GM12878 (cell line): ENCODE measurements at regions not wholly inside any gene's neighbourhood (a gene's known extent, or its start where the extent isn't known, plus 50 kb on each side); places are given as distances from the start of the nearest gene placed in this dataset.

Source experiments
- ATAC-seq: fragments of 200-7000 bp; cut with Tn5 transposase; 3 replicates; pipeline ENCODE4 v1.9.1; 2020; ENCODE audit warnings: mild to moderate bottlenecking, moderate library complexity
- BruUV-seq: library from RNA; stranded (reverse); fragments of 400-500 nt; replicated peaks from 2 replicates; lab custom pipeline; 2021; lab: Mats Ljungman, UMichigan
- CTCF ChIA-PET: fragments of 300-600 bp; sonication (Branson Sonifier 250); formaldehyde crosslinking; extraction: SDS; loops from one replicate; lab custom pipeline; 2021; ENCODE audit warnings: inconsistent platforms; lab: Yijun Ruan, JAX
- POLR2A ChIA-PET: fragments of 350-600 bp; formaldehyde crosslinking; extraction: SDS; loops from one replicate; lab custom pipeline; 2021; ENCODE audit warnings: inconsistent platforms; lab: Charles Lee
- RAD21 ChIA-PET: fragments of 300-600 bp; sonication (Branson Sonifier 250); formaldehyde crosslinking; loops from one replicate; lab custom pipeline; 2023; ENCODE audit warnings: antibody characterized with exemption; ENCODE audit not compliant: unreplicated experiment; lab: Charles Lee
- SMC1A ChIA-PET: fragments of 300-600 bp; sonication (Branson Sonifier 250); formaldehyde crosslinking; loops from one replicate; lab custom pipeline; 2023; ENCODE audit not compliant: unreplicated experiment, uncharacterized antibody; lab: Charles Lee
- DNase-seq: peaks from one replicate; pipeline ENCODE4 v3.0.0-alpha.2; 2011; ENCODE audit warnings: low read depth, low spot score
- FAIRE-seq: peaks from 3 replicates; lab custom pipeline; 2011; peaks lifted over from hg19 to GRCh38; lab: Jason Lieb, UNC
- H2AFZ ChIP-seq: 2 replicates; pipeline ENCODE4 v1.6.0; 2011; ENCODE audit warnings: low read depth, low read length, control low read depth; ENCODE audit not compliant: control insufficient read depth
- H3K27ac ChIP-seq: 2 replicates; pipeline ENCODE4 v1.5.1; 2011; ENCODE audit warnings: control low read depth; ENCODE audit not compliant: control insufficient read depth, insufficient read depth
- H3K27me3 ChIP-seq, 2 experiments: replicated peaks in 1 of 2; 2 replicates each; pipeline versions ENCODE4 v1.6.0 to v1.6.1; 2011; ENCODE audit warnings: low read length in 1 of 2; ENCODE audit not compliant: control insufficient read depth in 2 of 2, insufficient read depth in 2 of 2
- H3K36me3 ChIP-seq, 2 experiments: 2 replicates each; pipeline ENCODE4 v1.5.1; 2011; ENCODE audit warnings: low read length in 1 of 2; ENCODE audit not compliant: control insufficient read depth in 2 of 2, insufficient read depth in 2 of 2
- H3K4me1 ChIP-seq: 2 replicates; pipeline ENCODE4 v1.6.1; 2011; ENCODE audit warnings: mild to moderate bottlenecking, low read length, moderate library complexity, mixed read lengths; ENCODE audit not compliant: control insufficient read depth, insufficient read depth
- H3K4me2 ChIP-seq: 2 replicates; pipeline ENCODE4 v1.6.0; 2011; ENCODE audit warnings: control low read depth; ENCODE audit not compliant: control insufficient read depth, insufficient read depth
- H3K4me3 ChIP-seq: fragments of 200-600 bp; sonication (generic); 2 replicates; pipeline ENCODE4 v1.5.1; 2016
- H3K79me2 ChIP-seq: 2 replicates; pipeline ENCODE4 v1.6.0; 2011; ENCODE audit warnings: low read length; ENCODE audit not compliant: control insufficient read depth, insufficient read depth
- H3K9ac ChIP-seq: 2 replicates; pipeline ENCODE4 v1.8.0; 2011; ENCODE audit warnings: low read length, control low read depth, mixed read lengths; ENCODE audit not compliant: control insufficient read depth, insufficient read depth
- H3K9me3 ChIP-seq: replicated peaks from 3 replicates; pipeline ENCODE4 v1.5.1; 2011; ENCODE audit warnings: mild to moderate bottlenecking, low read length; ENCODE audit not compliant: control insufficient read depth, insufficient read depth
- H4K20me1 ChIP-seq: 2 replicates; pipeline ENCODE4 v1.6.0; 2011; ENCODE audit not compliant: control insufficient read depth, insufficient read depth
- ASH2L ChIP-seq: fragments of 300-600, 200-600 bp; sonication (generic); IDR thresholded peaks from 2 replicates; pipeline ENCODE4 v1.6.1; 2017; ENCODE audit warnings: low read depth, mild to moderate bottlenecking, borderline replicate concordance
- CBX5 ChIP-seq: sonication (generic); IDR thresholded peaks from 2 replicates; pipeline ENCODE4 v1.6.1; 2016; ENCODE audit warnings: low read depth, moderate library complexity, mild to moderate bottlenecking, inconsistent platforms
- CREM ChIP-seq: IDR thresholded peaks from 2 replicates; pipeline ENCODE4 v1.6.1; 2014; ENCODE audit warnings: antibody characterized with exemption, low read depth
- EED ChIP-seq: sonication (generic); IDR thresholded peaks from 2 replicates; pipeline ENCODE4 v1.6.1; 2016; ENCODE audit warnings: antibody characterized with exemption, low read depth
- ETV6 ChIP-seq, 2 experiments: fragments of 450-650 bp in 1 of 2; IDR thresholded peaks in 1 of 2; conservative IDR thresholded peaks in 1 of 2; 2 replicates each; pipeline ENCODE4 v1.6.1; 2014; ENCODE audit warnings: antibody characterized with exemption in 1 of 2, borderline replicate concordance in 1 of 2, low read depth in 1 of 2, mild to moderate bottlenecking in 1 of 2, moderate library complexity in 1 of 2
- HCFC1 ChIP-seq: fragments of 150-350 bp; IDR thresholded peaks from 2 replicates; pipeline ENCODE4 v1.6.1; 2014; ENCODE audit warnings: low read length
- HDGF ChIP-seq: fragments of 450-650 bp; IDR thresholded peaks from 2 replicates; pipeline ENCODE4 v1.6.1; 2016; ENCODE audit warnings: antibody characterized with exemption
- HSF1 ChIP-seq: fragments of 150-350 bp; IDR thresholded peaks from 2 replicates; pipeline ENCODE4 v1.6.1; 2014; ENCODE audit warnings: mild to moderate bottlenecking, low read depth, low read length
- IKZF1 ChIP-seq: fragments of 450-650 bp; conservative IDR thresholded peaks from 2 replicates; pipeline ENCODE4 v1.6.1; 2017; ENCODE audit warnings: antibody characterized with exemption, mild to moderate bottlenecking
- IKZF2 ChIP-seq, 2 experiments: fragments of 450-650 bp; IDR thresholded peaks; 2 replicates each; pipeline ENCODE4 v1.6.1; 2017; ENCODE audit warnings: mild to moderate bottlenecking in 2 of 2, moderate library complexity in 2 of 2
- JUNB ChIP-seq: IDR thresholded peaks from 2 replicates; pipeline ENCODE4 v1.6.1; 2016; ENCODE audit warnings: antibody characterized with exemption, mild to moderate bottlenecking
- MTA3 ChIP-seq: IDR thresholded peaks from 2 replicates; pipeline ENCODE4 v1.6.1; 2012; ENCODE audit warnings: low read length, inconsistent platforms, borderline replicate concordance
- NBN ChIP-seq: fragments of 450-650 bp; IDR thresholded peaks from 2 replicates; pipeline ENCODE4 v1.6.1; 2016
- POU2F2 ChIP-seq: IDR thresholded peaks from 3 replicates; pipeline ENCODE4 v1.6.1; 2011; ENCODE audit warnings: low read depth, mild to moderate bottlenecking, low read length, borderline replicate concordance
- PRDM15 ChIP-seq: fragments of 450-650 bp; formaldehyde crosslinking; IDR thresholded peaks from 2 replicates; pipeline ENCODE4 v1.4.0; 2020; ENCODE audit warnings: mild to moderate bottlenecking, moderate library complexity
- RAD51 ChIP-seq: fragments of 450-650 bp; IDR thresholded peaks from 2 replicates; pipeline ENCODE4 v1.6.1; 2016; ENCODE audit warnings: moderate library complexity, mild to moderate bottlenecking, inconsistent platforms
- RUNX3 ChIP-seq: IDR thresholded peaks from 2 replicates; pipeline ENCODE4 v1.6.1; 2012; ENCODE audit warnings: low read length, inconsistent platforms
- SUZ12 ChIP-seq: fragments of 200-600 bp; sonication (generic); IDR thresholded peaks from one replicate; pipeline ENCODE4 v1.6.1; 2018; ENCODE audit warnings: antibody characterized with exemption, mild to moderate bottlenecking; ENCODE audit not compliant: unreplicated experiment
- TARDBP ChIP-seq: IDR thresholded peaks from 2 replicates; pipeline ENCODE4 v1.6.1; 2016; ENCODE audit warnings: borderline replicate concordance
- TBL1XR1 ChIP-seq: IDR thresholded peaks from 2 replicates; pipeline ENCODE4 v1.6.1; 2012; ENCODE audit warnings: low read depth, low read length, improper control_type of control experiment
- ZNF207 ChIP-seq: fragments of 450-650 bp; IDR thresholded peaks from 2 replicates; pipeline ENCODE4 v1.6.1; 2014; ENCODE audit warnings: antibody characterized with exemption, mild to moderate bottlenecking, borderline replicate concordance
- ZNF274 ChIP-seq: IDR thresholded peaks from one replicate; pipeline ENCODE4 v1.8.0; 2011; ENCODE audit not compliant: insufficient read length, insufficient read depth
- ZNF384 ChIP-seq: IDR thresholded peaks from 2 replicates; pipeline ENCODE4 v1.6.1; 2012; ENCODE audit warnings: low read depth, mild to moderate bottlenecking, low read length, improper control_type of control experiment, borderline replicate concordance
- WGBS: methylation state at CpG from one replicate; pipeline ENCODE4 v1.1.6; 2016; ENCODE audit warnings: low lambda C conversion rate; ENCODE audit not compliant: insufficient replicate concordance, insufficient coverage; ENCODE audit errors: missing lambda C conversion rate; 5-methylcytosine and 5-hydroxymethylcytosine counted together
- in situ Hi-C: fragments of 300-500 bp; cut with MboI; formaldehyde crosslinking; loops from 9 replicates; pipeline ENCODE4 v1.14.3; 2018; ENCODE audit warnings: mixed read lengths
- intact Hi-C: fragments of 100-400 bp; cut with micrococcal nuclease; formaldehyde crosslinking; loops from one replicate; pipeline ENCODE4 v1.14.2; 2022; ENCODE audit not compliant: unreplicated experiment

- Histone ChIP-seq H3K27ac (0 out of 2 replicates have a peak overlapping the region, but pooled peaks have one; percentile 39), H3K36me3 (no peaks in the 10 kb centered on the region), H3K4me3 (peak overlapping the region; percentile 19; the same call in 1 of the 2 replicates), H3K79me2 (no peaks in the 10 kb centered on the region), H3K4me2 (0 out of 2 replicates have a peak overlapping the region, but pooled peaks have one; percentile 33), H3K4me1 (peaks cover 30% of the 10 kb centered on the region), H2AFZ (no peak overlapping the region), H3K27me3 (no peaks in the 10 kb centered on the region), H3K9ac (no peak overlapping the region), H3K9me3 (no peaks in the 10 kb centered on the region), H4K20me1 (no peaks in the 10 kb centered on the region)
- 33% methylated on average over 3 of the region's 3 CpGs for WGBS
- no TSS peak for BruUV-seq
- SMC1A ChIA-PET, result interaction anchor here (0.7 to 2.2 kb wide), 9 partner anchors 10 to 151 kb away, joined by 3 to 11 read pairs (median 5); no protein-coding TSS in a partner anchor
- in situ Hi-C loops (no loop called here), intact Hi-C loops (loop anchor here (2.0 kb wide), 1 partner anchor 44 kb away; no protein-coding TSS in a partner anchor)
- RAD21 ChIA-PET, result interaction anchor here (0.9 to 2.6 kb wide), 6 partner anchors 10 to 132 kb away, joined by 3 to 14 read pairs (median 5); no protein-coding TSS in a partner anchor
- CTCF ChIA-PET, result interaction anchor here (0.6 to 4.5 kb wide), 13 partner anchors 10 to 151 kb away, joined by 3 to 24 read pairs (median 6); no protein-coding TSS in a partner anchor
- FAIRE-seq (no peak), DNase-seq (no peak), ATAC-seq (peak; percentile 56)
- POLR2A ChIA-PET, result interaction anchor here (0.6 to 1.0 kb wide), 3 partner anchors 11 to 107 kb away, joined by 3 to 4 read pairs (median 3); no protein-coding TSS in a partner anchor
- TF ChIP-seq HDGF (no peak), TBL1XR1 (no peak), ETV6 (conservative IDR thresholded peaks at IDR 0.05 in 1 of 2, IDR thresholded peaks at IDR 0.05 in 1 of 2; ENCODE audit: borderline replicate concordance in 1 of 2, low read depth in 1 of 2) (0 out of 4 replicates have a peak, but pooled peaks of 1 of the 2 experiments have one; percentile 14), SUZ12 (no peak), MTA3 (no peak), ZNF384 (no peak), HCFC1 (no peak), PRDM15 (CRISPR knock-in tag) (no peak), ASH2L (no peak), RUNX3 (peak; percentile 53), EED (peak; percentile 90), CBX5 (no peak), ZNF207 (no peak), IKZF1 (peak; percentile 73), HSF1 (no peak), TARDBP (no peak), JUNB (peak; percentile 68), ZNF274 (no peak), CREM (0 out of 2 replicates have a peak, but pooled peaks have one; percentile 15), IKZF2 (IDR thresholded peaks at IDR 0.05) (peak; percentile 75 to 80), RAD51 (no peak), POU2F2 (no peak), NBN (no peak)
Observed at GRCh38 chr10:30542895-30543288, 86.7 kb downstream of the LYZL2 start.
